ENCODE measurements at regions not wholly inside any gene's neighbourhood (a gene's known extent, or its start where the extent isn't known, plus 50 kb on each side); places are given as distances from the start of the nearest gene placed in this dataset.
"Not testable (repeated sequence)": the region's sequence is repeated elsewhere in the genome, so short reads cannot be mapped to it uniquely, and the experiment has no call there.

DNA sequence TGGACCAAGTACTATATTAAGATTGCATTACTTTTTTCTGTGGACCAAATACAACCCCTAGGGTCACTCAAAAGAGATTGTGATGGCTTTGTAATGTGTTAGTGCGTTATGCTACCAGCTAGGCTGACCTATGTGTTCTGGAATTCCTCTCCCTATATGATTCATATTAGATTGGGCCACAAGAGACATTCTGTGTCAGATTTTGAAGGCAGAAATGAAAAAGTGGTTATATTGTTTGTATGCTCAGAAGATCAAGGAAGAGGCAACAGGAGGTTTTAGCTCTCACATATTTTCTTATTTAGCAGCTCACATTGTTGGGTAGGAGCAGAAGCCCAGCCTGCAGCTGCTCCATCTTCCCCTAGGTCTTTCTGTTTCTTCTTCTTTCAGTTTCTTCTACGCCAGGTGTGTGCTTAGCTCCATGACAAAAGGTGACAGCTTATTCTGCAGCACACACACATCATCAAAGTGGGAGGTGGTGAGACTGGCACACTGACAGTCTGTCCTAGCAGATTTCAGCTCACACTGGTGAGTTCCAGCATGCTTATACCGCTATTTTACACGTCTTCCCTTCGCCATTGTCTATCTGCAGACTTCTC lies 156.8 kb upstream of the UBE2E3 start:
- Histone ChIP-seq H3K27ac (ENCODE audit: low read length) (no peak overlapping the region), H3K4me3 (ENCODE audit: control insufficient read depth in 1 of 2, extremely low read depth in 1 of 2, low read length in 1 of 2) (no peak overlapping the region), H3K27me3 (replicated peaks in 1 of 2; ENCODE audit: control insufficient read depth in 2 of 2, extremely low read depth in 1 of 2, insufficient read depth in 2 of 2, low read length in 1 of 2) (peaks cover 0 to 3% of the 10 kb centered on the region in 2 experiments), H3K9me3 (no peaks in the 10 kb centered on the region), H3K4me1 (ENCODE audit: control insufficient read depth in 1 of 2, extremely low read depth in 1 of 2, insufficient read depth in 2 of 2, low read length in 2 of 2) (no peaks in the 10 kb centered on the region), H3K36me3 (ENCODE audit: control insufficient read depth in 2 of 2, extremely low read depth in 1 of 2, insufficient read depth in 1 of 2, low read length in 1 of 2) (no peaks in the 10 kb centered on the region)
- H3K36me3 Mint-ChIP-seq = no peaks in the 10 kb centered on the region
- no peak for ATAC-seq (replicated peaks in 1 of 4)
- H3K27me3 Mint-ChIP-seq = peaks cover 5 to 14% of the 10 kb centered on the region in 2 donors
- no CpG with 5 or more reads among the region's 5 CpGs for WGBS (ENCODE audit: insufficient coverage)
- ChIA-PET CTCF (no interaction called here), POLR2A (no interaction called here)
- DNase-seq = peak in 1 of 35 experiments; percentile 1
- H3K4me3 Mint-ChIP-seq = no peak overlapping the region
- no peaks in the 10 kb centered on the region for H3K4me1 Mint-ChIP-seq
- no peak overlapping the region for H3K27ac Mint-ChIP-seq
- H3K9me3 Mint-ChIP-seq = no peaks in the 10 kb centered on the region

DNA sequence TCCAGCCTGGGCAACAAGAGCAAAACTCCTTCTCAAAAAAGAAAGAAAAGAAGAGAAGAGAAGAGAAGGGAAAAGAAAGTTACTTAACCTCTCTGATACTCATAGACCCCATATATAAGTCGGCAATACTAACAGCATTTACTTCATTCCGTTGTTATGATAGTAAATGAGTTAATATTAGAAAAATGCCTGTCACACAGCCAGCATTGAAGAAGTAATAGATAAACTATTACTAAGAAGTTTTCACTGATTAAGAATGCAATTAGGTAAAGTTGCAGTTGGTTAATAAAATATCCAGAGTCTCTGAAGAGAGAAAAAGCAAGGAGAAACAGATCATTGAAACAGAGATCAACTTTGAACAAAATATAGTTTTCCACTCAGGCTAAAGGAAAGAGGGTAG lies 161.3 kb upstream of the UBE2E3 start:
- Mint-ChIP-seq H3K4me3 (no peak overlapping the region), H3K36me3 (no peaks in the 10 kb centered on the region), H3K27ac (no peak overlapping the region), H3K4me1 (no peaks in the 10 kb centered on the region), H3K9me3 (peaks cover 0 to 10% (median 5%) of the 10 kb centered on the region in 3 donors), H3K27me3 (no peaks in the 10 kb centered on the region)
- Histone ChIP-seq H3K36me3 (ENCODE audit: control insufficient read depth in 2 of 2, extremely low read depth in 1 of 2, insufficient read depth in 1 of 2, low read length in 1 of 2) (no peaks in the 10 kb centered on the region), H3K27me3 (replicated peaks in 1 of 2; ENCODE audit: control insufficient read depth in 2 of 2, extremely low read depth in 1 of 2, insufficient read depth in 2 of 2, low read length in 1 of 2) (no peaks in the 10 kb centered on the region), H3K4me1 (ENCODE audit: control insufficient read depth in 1 of 2, extremely low read depth in 1 of 2, insufficient read depth in 2 of 2, low read length in 2 of 2) (no peaks in the 10 kb centered on the region), H3K27ac (ENCODE audit: low read length) (no peak overlapping the region), H3K9me3 (no peaks in the 10 kb centered on the region), H3K4me3 (ENCODE audit: control insufficient read depth in 1 of 2, extremely low read depth in 1 of 2, low read length in 1 of 2) (no peak overlapping the region)
- WGBS (ENCODE audit: insufficient coverage) = no CpG with 5 or more reads among the region's 2 CpGs
- DNase-seq (no peak), ATAC-seq (replicated peaks in 1 of 4) (no peak)
- ChIA-PET CTCF (no interaction called here), POLR2A (no interaction called here)

DNA sequence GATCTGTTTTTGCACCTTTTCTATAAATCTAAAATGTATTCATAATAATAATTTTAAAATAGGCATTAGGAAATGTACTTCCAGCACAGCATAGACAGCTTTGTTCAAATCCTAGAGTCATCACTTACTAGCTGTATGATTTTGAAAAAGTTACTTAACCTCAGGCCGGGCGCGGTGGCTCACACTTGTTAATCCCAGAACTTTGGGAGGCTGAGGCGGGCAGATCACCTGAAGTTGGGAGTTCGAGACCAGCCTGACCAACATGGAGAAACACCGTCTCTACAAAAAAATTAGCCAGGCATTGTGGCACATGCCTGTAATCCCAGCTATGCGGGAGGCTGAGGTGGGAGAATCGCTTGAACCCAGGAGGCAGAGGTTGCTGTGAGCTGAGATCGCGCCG lies 161.7 kb upstream of the UBE2E3 start:
- H3K36me3 Mint-ChIP-seq; CTCF ChIA-PET; H3K27ac ChIP-seq (ENCODE audit: low read length); H3K36me3 ChIP-seq (ENCODE audit: control insufficient read depth in 2 of 2, extremely low read depth in 1 of 2, insufficient read depth in 1 of 2, low read length in 1 of 2); POLR2A ChIA-PET; DNase-seq; H3K27me3 Mint-ChIP-seq; H3K27me3 ChIP-seq (replicated peaks in 1 of 2; ENCODE audit: control insufficient read depth in 2 of 2, extremely low read depth in 1 of 2, insufficient read depth in 2 of 2, low read length in 1 of 2); H3K4me3 ChIP-seq (ENCODE audit: control insufficient read depth in 1 of 2, extremely low read depth in 1 of 2, low read length in 1 of 2); H3K4me3 Mint-ChIP-seq; H3K4me1 Mint-ChIP-seq; H3K9me3 ChIP-seq; ATAC-seq (replicated peaks in 1 of 4); H3K9me3 Mint-ChIP-seq; H3K4me1 ChIP-seq (ENCODE audit: control insufficient read depth in 1 of 2, extremely low read depth in 1 of 2, insufficient read depth in 2 of 2, low read length in 2 of 2); H3K27ac Mint-ChIP-seq: not testable (repeated sequence)
- 88% methylated on average over 5 of the region's 11 CpGs for WGBS (ENCODE audit: insufficient coverage)

DNA sequence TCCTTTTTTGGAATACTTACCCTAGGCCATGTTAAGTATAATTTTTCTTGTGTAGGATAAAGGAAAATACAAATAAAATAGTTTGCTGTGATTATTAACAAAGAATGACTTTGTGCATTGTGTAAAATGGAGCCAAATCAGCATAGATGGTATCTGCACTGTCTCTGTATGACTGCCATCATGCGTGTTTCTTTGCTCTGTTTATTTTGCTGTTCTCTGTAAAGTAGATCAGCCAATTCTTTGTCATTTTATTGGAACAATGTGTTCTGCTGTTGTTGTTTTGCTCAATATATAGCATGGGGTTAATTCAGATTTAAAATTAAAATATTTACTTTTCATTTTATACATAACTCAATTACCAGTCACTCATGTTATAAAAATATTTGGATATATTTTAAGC lies 181.3 kb upstream of the UBE2E3 start:
- POLR2A ChIA-PET = no interaction called here
- DNase-seq = no peak
- no peaks in the 10 kb centered on the region for H3K36me3 ChIP-seq (ENCODE audit: control insufficient read depth in 2 of 2, extremely low read depth in 1 of 2, insufficient read depth in 1 of 2, low read length in 1 of 2)
- ATAC-seq (replicated peaks in 1 of 4) = no peak
- H3K4me3 Mint-ChIP-seq = no peak overlapping the region
- no peak overlapping the region for H3K4me3 ChIP-seq (ENCODE audit: control insufficient read depth in 1 of 2, extremely low read depth in 1 of 2, low read length in 1 of 2)
- no peaks in the 10 kb centered on the region for H3K9me3 ChIP-seq
- no peaks in the 10 kb centered on the region for H3K36me3 Mint-ChIP-seq
- no peak overlapping the region for H3K27ac Mint-ChIP-seq
- H3K9me3 Mint-ChIP-seq = no peaks in the 10 kb centered on the region
- peaks cover 0 to 11% of the 10 kb centered on the region in 2 donors for H3K27me3 Mint-ChIP-seq
- H3K27me3 ChIP-seq (replicated peaks in 1 of 2; ENCODE audit: control insufficient read depth in 2 of 2, extremely low read depth in 1 of 2, insufficient read depth in 2 of 2, low read length in 1 of 2) = no peaks in the 10 kb centered on the region
- no peak overlapping the region for H3K27ac ChIP-seq (ENCODE audit: low read length)
- CTCF ChIA-PET = no interaction called here
- no CpG with 5 or more reads among the region's 1 CpG for WGBS (ENCODE audit: insufficient coverage)
- H3K4me1 Mint-ChIP-seq = no peaks in the 10 kb centered on the region
- H3K4me1 ChIP-seq (ENCODE audit: control insufficient read depth in 1 of 2, extremely low read depth in 1 of 2, insufficient read depth in 2 of 2, low read length in 2 of 2) = no peaks in the 10 kb centered on the region

DNA sequence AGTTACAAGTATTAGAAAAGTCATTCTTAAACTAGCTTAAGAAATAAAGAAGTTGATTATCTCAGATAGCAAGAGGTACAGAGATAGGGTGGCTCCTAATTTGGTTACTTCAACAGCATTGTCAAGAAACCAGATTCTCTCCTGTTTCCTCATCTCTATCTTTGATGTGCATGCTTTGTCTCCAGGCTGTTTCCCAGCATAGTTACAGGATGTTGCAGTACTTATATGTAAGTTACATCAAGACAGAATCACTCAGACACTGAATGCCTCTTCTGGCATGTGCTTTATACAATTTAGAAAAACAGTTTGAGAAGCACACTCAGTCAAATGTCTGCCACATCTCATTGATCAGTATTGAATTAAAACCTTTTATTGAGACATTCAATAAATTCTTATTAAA lies 189.5 kb upstream of the UBE2E3 start:
- no peaks in the 10 kb centered on the region for H3K4me1 ChIP-seq (ENCODE audit: control insufficient read depth in 1 of 2, extremely low read depth in 1 of 2, insufficient read depth in 2 of 2, low read length in 2 of 2)
- Mint-ChIP-seq H3K9me3 (no peaks in the 10 kb centered on the region), H3K4me3 (no peak overlapping the region), H3K36me3 (no peaks in the 10 kb centered on the region), H3K4me1 (no peaks in the 10 kb centered on the region), H3K27ac (no peak overlapping the region), H3K27me3 (peaks cover 7% of the 10 kb centered on the region in 2 donors)
- no peaks in the 10 kb centered on the region for H3K36me3 ChIP-seq (ENCODE audit: control insufficient read depth in 2 of 2, extremely low read depth in 1 of 2, insufficient read depth in 1 of 2, low read length in 1 of 2)
- H3K4me3 ChIP-seq (ENCODE audit: control insufficient read depth in 1 of 2, extremely low read depth in 1 of 2, low read length in 1 of 2) = no peak overlapping the region
- no peaks in the 10 kb centered on the region for H3K27me3 ChIP-seq (replicated peaks in 1 of 2; ENCODE audit: control insufficient read depth in 2 of 2, extremely low read depth in 1 of 2, insufficient read depth in 2 of 2, low read length in 1 of 2)
- no peak for DNase-seq
- ATAC-seq (replicated peaks in 1 of 4) = no peak
- CTCF ChIA-PET = interaction anchor here in 1 of 2 donors (0.7 kb wide), 1 partner anchor 12 kb away, joined by 5 read pairs; no protein-coding TSS in a partner anchor
- no peak overlapping the region for H3K27ac ChIP-seq (ENCODE audit: low read length)
- H3K9me3 ChIP-seq = no peaks in the 10 kb centered on the region
- POLR2A ChIA-PET = no interaction called here

DNA sequence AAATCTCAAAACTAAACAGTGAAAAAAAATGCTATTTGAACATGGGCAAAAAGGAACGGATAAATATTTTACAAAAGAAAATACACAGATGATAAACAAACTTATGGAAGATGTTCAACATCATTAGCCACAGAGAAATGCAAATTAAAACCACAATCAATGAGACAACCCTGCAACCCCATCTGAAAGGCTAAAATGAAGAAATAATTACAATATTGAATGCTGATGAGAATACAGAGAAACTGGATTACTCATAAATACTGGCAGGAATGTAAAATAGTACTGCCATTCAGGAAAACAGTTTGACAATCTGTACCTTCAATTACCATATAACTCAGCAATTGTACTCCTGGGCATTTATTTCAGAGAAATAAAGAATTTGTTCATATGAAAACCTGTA lies 193.1 kb upstream of the UBE2E3 start:
- ChIA-PET CTCF (no interaction called here), POLR2A (no interaction called here)
- DNase-seq = no peak
- Mint-ChIP-seq H3K4me1 (no peaks in the 10 kb centered on the region), H3K4me3 (no peak overlapping the region), H3K9me3 (peaks cover 0 to 6% (median 0%) of the 10 kb centered on the region in 3 donors), H3K27me3 (peaks cover 7 to 10% of the 10 kb centered on the region in 2 donors), H3K36me3 (no peaks in the 10 kb centered on the region), H3K27ac (no peak overlapping the region)
- Histone ChIP-seq H3K4me3 (ENCODE audit: control insufficient read depth in 1 of 2, extremely low read depth in 1 of 2, low read length in 1 of 2) (no peak overlapping the region), H3K4me1 (ENCODE audit: control insufficient read depth in 1 of 2, extremely low read depth in 1 of 2, insufficient read depth in 2 of 2, low read length in 2 of 2) (no peaks in the 10 kb centered on the region), H3K27me3 (replicated peaks in 1 of 2; ENCODE audit: control insufficient read depth in 2 of 2, extremely low read depth in 1 of 2, insufficient read depth in 2 of 2, low read length in 1 of 2) (no peaks in the 10 kb centered on the region), H3K36me3 (ENCODE audit: control insufficient read depth in 2 of 2, extremely low read depth in 1 of 2, insufficient read depth in 1 of 2, low read length in 1 of 2) (no peaks in the 10 kb centered on the region), H3K27ac (ENCODE audit: low read length) (no peak overlapping the region), H3K9me3 (no peaks in the 10 kb centered on the region)
- no CpG with 5 or more reads among the region's 1 CpG for WGBS (ENCODE audit: insufficient coverage)
- ATAC-seq (replicated peaks in 1 of 4) = no peak

DNA sequence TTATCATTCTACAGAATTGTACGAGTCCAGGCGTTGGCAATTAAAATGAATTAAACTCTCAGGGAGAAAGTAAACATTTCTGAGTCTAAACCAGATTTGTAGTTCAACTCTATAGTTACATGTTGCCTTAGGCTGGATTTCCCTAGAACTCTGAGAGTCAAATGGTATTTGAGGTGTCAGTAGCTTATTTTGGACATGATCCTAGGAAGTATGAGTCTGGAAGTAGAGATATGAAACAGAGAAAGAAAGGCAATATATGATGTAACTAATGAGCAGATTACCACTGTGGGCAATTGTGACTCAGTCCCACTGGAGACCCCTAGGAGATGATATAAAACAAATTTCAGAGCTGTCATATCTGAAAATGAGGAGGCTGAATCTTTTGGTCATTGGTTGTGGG lies 199.1 kb upstream of the UBE2E3 start:
- no peak for DNase-seq
- Mint-ChIP-seq H3K27me3 (peaks cover 5 to 8% of the 10 kb centered on the region in 2 donors), H3K4me1 (no peaks in the 10 kb centered on the region), H3K36me3 (no peaks in the 10 kb centered on the region), H3K9me3 (peaks cover 0 to 6% (median 0%) of the 10 kb centered on the region in 3 donors), H3K27ac (no peak overlapping the region), H3K4me3 (no peak overlapping the region)
- no peaks in the 10 kb centered on the region for H3K9me3 ChIP-seq
- no peak overlapping the region for H3K4me3 ChIP-seq (ENCODE audit: control insufficient read depth in 1 of 2, extremely low read depth in 1 of 2, low read length in 1 of 2)
- CTCF ChIA-PET = no interaction called here
- H3K4me1 ChIP-seq (ENCODE audit: control insufficient read depth in 1 of 2, extremely low read depth in 1 of 2, insufficient read depth in 2 of 2, low read length in 2 of 2) = no peaks in the 10 kb centered on the region
- POLR2A ChIA-PET = interaction anchor here in 1 of 2 donors (0.6 kb wide), 1 partner anchor 128 kb away, joined by 5 read pairs; no protein-coding TSS in a partner anchor
- H3K27me3 ChIP-seq (replicated peaks in 1 of 2; ENCODE audit: control insufficient read depth in 2 of 2, extremely low read depth in 1 of 2, insufficient read depth in 2 of 2, low read length in 1 of 2) = no peaks in the 10 kb centered on the region
- no peaks in the 10 kb centered on the region for H3K36me3 ChIP-seq (ENCODE audit: control insufficient read depth in 2 of 2, extremely low read depth in 1 of 2, insufficient read depth in 1 of 2, low read length in 1 of 2)
- H3K27ac ChIP-seq (ENCODE audit: low read length) = no peak overlapping the region
- WGBS (ENCODE audit: insufficient coverage) = no CpG with 5 or more reads among the region's 2 CpGs
- no peak for ATAC-seq (replicated peaks in 1 of 4)
